ENCODE measurements at regions not wholly inside any gene's neighbourhood (a gene's known extent, or its start where the extent isn't known, plus 50 kb on each side); places are given as distances from the start of the nearest gene placed in this dataset.

GRCh38 chr1:70714149-70714548 is 303.1 kb downstream of the CTH start:
- 0 out of 2 replicates have a peak overlapping the region, but pooled peaks have one; percentile 36 for H2AFZ ChIP-seq (ENCODE audit: low read length)
- WGBS, 2 experiments (ENCODE audit: extremely low coverage in 1 of 2, insufficient coverage in 1 of 2, insufficient read length in 1 of 2, insufficient replicate concordance in 2 of 2, low coverage in 1 of 2, low lambda C conversion rate in 2 of 2, missing lambda C conversion rate in 1 of 2): 67% methylated on average over 2 of the region's 2 CpGs; no CpG with 5 or more reads in 1 of the 2 experiments
- no peak overlapping the region for H3K4ac ChIP-seq (replicated peaks; ENCODE audit: insufficient read length, low read depth, low read length)

More at GRCh38 chr1:70714149-70714548, 303.1 kb downstream of the CTH start:
- FAIRE-seq: no peak
- no peak overlapping the region for H2BK15ac ChIP-seq (ENCODE audit: low read length)
- H3K36me3 ChIP-seq (ENCODE audit: control insufficient read depth in 2 of 4, insufficient read depth in 4 of 4, low read length in 3 of 4): no peaks in the 10 kb centered on the region
- H4K5ac ChIP-seq (ENCODE audit: insufficient read length, low read depth, low read length): no peak overlapping the region
- no peak overlapping the region for H3K9ac ChIP-seq (replicated peaks in 1 of 4; ENCODE audit: extremely low read depth in 1 of 4, low read depth in 3 of 4, low read length in 3 of 4)
- no peak overlapping the region for H4K91ac ChIP-seq (replicated peaks; ENCODE audit: insufficient read length, low read length)
- no peak overlapping the region for H3K4me2 ChIP-seq (ENCODE audit: insufficient read depth in 1 of 2, low read depth in 2 of 2, low read length in 2 of 2)
- ChIA-PET POLR2A (ENCODE audit: partially characterized antibody) (no interaction called here), CTCF (ENCODE audit: partially characterized antibody) (interaction anchor here (0.6 to 2.0 kb wide), 8 partner anchors 9 to 323 kb away, joined by 3 to 8 read pairs (median 3); no protein-coding TSS in a partner anchor)
- H3K4me3 ChIP-seq (ENCODE audit: extremely low read depth in 1 of 4, insufficient read depth in 2 of 4, low read depth in 3 of 4, low read length in 4 of 4): no peak overlapping the region
- peaks cover 0 to 1% of the 10 kb centered on the region in 2 experiments for H4K20me1 ChIP-seq (replicated peaks in 1 of 2; ENCODE audit: control insufficient read depth in 1 of 2, insufficient read depth in 2 of 2, low read length in 2 of 2)
- H3K23me2 ChIP-seq (ENCODE audit: low read depth, low read length): no peaks in the 10 kb centered on the region
- TF ChIP-seq CTCF (IDR thresholded peaks at IDR 0.05; ENCODE audit: control extremely low read depth in 1 of 3, insufficient read depth in 1 of 3, low read depth in 1 of 3, low read length in 3 of 3) (peak in 2 of 3 experiments; percentile 24 to 46; a peak in 2 of 4 replicates), RAD21 (IDR thresholded peaks at IDR 0.05 in 1 of 2, conservative IDR thresholded peaks at IDR 0.05 in 1 of 2; ENCODE audit: low read depth in 2 of 2, low read length in 2 of 2) (peak; percentile 64), ATF2 (IDR thresholded peaks at IDR 0.05; ENCODE audit: low read length) (no peak), E2F6 (IDR thresholded peaks at IDR 0.05) (no peak)
- H3K27me3 ChIP-seq (replicated peaks in 1 of 4; ENCODE audit: control insufficient read depth in 3 of 4, extremely low read depth in 1 of 4, insufficient read depth in 3 of 4, low read length in 3 of 4): no peaks in the 10 kb centered on the region
- 0 out of 7 replicates have a peak, but pooled peaks cover 0 to 2% (median 0%) of the 10 kb centered on the region in 4 experiments for H3K4me1 ChIP-seq (replicated peaks in 1 of 4; ENCODE audit: control insufficient read depth in 3 of 4, insufficient read depth in 4 of 4, low read length in 3 of 4)
- no peaks in the 10 kb centered on the region for H3K79me1 ChIP-seq (ENCODE audit: low read depth, low read length)
- no peak overlapping the region for H3K14ac ChIP-seq (ENCODE audit: insufficient read length)
- H3K79me2 ChIP-seq (ENCODE audit: control insufficient read depth in 1 of 2, insufficient read depth in 2 of 2, low read length in 2 of 2): no peaks in the 10 kb centered on the region
- no peak overlapping the region for H3K56ac ChIP-seq (replicated peaks; ENCODE audit: insufficient read length, low read depth, low read length)
- no peak overlapping the region for H2BK120ac ChIP-seq (replicated peaks; ENCODE audit: low read depth, low read length)
- H2AK5ac ChIP-seq (ENCODE audit: low read depth, low read length): no peak overlapping the region
- H3K27ac ChIP-seq (ENCODE audit: low read depth, low read length): no peak overlapping the region
- H2BK12ac ChIP-seq (ENCODE audit: low read depth, low read length): no peak overlapping the region
- DNase-seq (ENCODE audit: low read depth in 1 of 2, low spot score in 2 of 2): no peak
- no peaks in the 10 kb centered on the region for H3K9me3 ChIP-seq (ENCODE audit: insufficient read depth in 2 of 2, low read depth in 1 of 2, low read length in 1 of 2)
- no peak overlapping the region for H2BK5ac ChIP-seq (ENCODE audit: low read depth, low read length)
- no peak overlapping the region for H4K8ac ChIP-seq (ENCODE audit: extremely low read depth, insufficient read depth, low read length)
- H2BK20ac ChIP-seq (ENCODE audit: low read length): no peak overlapping the region
- H3K18ac ChIP-seq (ENCODE audit: extremely low read depth, low read length): no peak overlapping the region
- H3K23ac ChIP-seq (ENCODE audit: insufficient read length): no peak overlapping the region
